ENCODE measurements at regions not wholly inside any gene's neighbourhood (a gene's known extent, or its start where the extent isn't known, plus 50 kb on each side); places are given as distances from the start of the nearest gene placed in this dataset.

DNA sequence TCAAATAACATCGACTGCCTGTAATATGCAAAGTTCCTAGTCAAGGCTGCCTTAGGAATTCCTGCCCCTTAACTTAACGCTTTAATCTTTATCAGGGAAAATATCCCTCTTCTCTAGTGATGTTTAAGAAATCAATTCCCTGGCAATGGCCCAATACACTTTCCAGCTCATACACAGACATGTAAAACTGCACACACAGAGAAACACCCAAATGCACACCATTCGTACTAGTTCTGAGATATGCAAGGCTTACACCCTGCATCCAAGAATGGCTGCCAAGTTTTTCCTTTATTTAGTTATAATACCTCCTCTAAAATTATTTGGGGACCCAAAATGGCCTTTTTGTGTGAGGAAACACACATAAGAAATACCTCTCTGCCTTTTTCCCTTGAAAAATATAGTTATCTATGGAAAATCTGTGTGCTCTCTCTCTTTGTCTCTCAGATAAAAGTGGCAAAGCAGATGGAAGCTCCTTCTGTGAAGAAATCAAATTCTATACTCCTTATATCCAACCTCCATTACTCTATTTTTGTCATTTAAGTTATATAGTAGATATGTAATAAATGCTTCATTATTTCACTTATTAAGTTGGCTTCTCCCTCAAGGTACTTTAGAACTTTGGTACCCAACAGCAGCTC lies 120.0 kb upstream of the MDM1 start:
- no peak for FAIRE-seq

- FAIRE-seq = no peak
Observed at GRCh38 chr12:68453278-68453677, 121.1 kb upstream of the MDM1 start.

GRCh38 chr12:68453876-68454275 lies 121.7 kb upstream of the MDM1 start:
- no peak for FAIRE-seq

DNA sequence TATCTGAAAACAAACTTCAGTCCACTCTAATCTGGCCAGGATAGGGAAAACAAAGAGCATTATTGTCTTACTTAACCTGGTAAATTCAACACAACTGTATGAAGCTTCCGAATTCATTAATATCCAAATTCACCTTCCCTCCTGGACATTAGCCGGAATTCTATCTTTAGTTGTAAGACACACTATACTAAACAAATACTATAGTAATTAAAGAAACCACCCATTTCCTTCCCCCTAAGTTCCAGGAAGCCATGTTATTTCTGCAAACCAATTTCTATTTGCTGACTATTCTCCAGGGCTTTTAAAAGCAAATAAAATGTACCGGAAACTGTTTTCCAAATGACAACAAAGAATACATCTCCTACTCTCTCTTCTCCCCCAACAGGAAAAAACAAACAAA lies 122.7 kb upstream of the MDM1 start:
- FAIRE-seq = no peak

- FAIRE-seq = no peak
Observed at GRCh38 chr12:68455691-68456345, 123.7 kb upstream of the MDM1 start.

GRCh38 chr12:68458866-68459265 lies 126.7 kb upstream of the MDM1 start:
- no peak for FAIRE-seq

DNA sequence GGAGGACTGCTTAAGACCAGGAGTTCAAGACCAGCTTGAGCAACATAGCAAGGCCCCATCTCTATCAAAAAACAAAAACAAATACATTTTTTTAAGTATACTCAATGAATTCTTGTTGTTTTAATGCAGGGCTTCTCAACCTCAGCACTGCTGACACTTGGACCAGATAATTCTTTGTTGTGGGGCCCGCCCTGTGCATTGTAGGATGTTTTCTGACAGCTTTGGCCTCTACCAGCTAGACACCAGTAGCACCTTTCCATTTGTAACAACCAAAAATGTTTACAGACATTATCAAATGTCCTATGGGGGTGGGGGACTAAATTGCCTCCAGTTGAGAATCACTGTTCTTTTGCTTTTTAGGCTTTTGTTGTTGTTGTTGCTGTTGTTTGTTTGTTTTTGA lies 128.1 kb upstream of the MDM1 start:
- FAIRE-seq = no peak

DNA sequence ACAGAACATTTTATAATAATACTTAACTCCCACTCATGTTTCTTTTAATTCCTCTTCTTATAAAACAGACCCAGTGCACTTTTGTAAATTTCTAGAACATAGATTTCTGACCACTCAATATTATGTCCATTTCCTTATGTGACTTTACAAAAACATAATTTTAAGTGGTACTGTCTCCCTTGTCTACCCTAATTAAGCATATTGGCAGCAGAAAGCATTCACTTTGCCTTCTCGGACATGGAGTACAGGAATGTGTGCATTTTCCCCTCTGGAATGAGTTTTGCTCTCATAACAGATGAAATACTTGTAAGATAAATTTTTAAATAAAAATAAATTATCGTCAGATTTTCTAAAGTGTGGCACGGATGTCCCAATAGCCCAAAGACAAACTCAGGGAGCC lies 129.5 kb upstream of the MDM1 start:
- no peak for FAIRE-seq

DNA sequence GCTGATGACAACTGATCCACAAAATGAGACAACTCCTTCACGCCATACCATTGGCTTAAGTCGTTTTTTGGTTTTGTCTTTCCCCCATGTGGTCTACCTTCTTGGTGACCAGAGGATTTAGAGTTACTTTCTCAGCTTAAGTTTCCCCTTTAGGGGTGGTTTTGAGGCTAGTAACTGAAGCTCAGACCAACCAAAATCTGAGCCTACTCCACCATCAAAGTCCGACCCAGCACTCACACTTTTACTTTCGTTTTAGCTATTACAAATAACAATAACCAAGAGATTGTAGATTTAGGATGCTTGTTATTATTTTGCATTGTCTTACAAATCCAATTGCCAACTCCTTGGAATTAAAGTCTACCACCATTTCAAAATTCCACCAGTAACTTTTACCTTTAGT lies 130.6 kb upstream of the MDM1 start:
- no peak for FAIRE-seq

DNA sequence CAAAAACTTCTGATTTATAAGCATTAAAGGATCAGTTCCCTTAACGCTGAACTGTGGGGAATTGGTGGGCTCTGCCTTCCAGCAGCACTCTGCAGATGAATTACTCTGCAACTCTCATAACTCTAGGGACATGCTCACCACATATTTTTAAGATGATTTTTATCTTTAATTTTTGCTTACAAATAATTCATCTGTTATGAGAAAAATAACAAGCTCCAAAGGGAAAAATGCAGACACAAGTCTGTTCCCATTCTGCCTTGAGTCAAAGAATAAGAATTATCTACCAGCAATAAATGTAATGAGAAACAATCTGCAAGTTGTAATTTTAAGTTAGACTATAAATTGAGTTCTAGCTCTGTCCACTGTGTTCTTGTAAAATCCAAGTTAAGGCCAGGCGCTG lies 133.1 kb upstream of the MDM1 start:
- FAIRE-seq = no peak

DNA sequence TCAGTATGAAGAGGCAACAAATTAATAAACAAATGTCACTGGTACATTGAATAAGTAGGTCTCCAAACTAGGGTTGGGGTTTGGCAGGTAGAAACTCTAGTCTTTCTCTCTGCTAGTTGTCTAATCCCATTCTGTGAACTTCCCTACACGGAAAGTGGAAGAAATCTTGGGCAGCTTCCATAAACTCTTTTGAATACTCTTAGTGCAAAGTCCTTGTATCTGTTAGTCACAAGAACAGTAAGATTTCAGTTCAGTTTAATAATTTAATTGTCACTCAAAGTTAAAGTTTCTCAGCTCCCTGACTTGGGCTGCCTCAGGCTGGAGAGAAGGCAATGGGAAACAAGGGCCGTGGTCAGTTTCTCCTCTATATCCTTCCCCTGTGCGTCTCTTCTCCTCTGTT lies 135.4 kb upstream of the MDM1 start:
- FAIRE-seq = no peak

- FAIRE-seq = no peak
Observed at GRCh38 chr12:68468036-68468435, 135.9 kb upstream of the MDM1 start.

DNA sequence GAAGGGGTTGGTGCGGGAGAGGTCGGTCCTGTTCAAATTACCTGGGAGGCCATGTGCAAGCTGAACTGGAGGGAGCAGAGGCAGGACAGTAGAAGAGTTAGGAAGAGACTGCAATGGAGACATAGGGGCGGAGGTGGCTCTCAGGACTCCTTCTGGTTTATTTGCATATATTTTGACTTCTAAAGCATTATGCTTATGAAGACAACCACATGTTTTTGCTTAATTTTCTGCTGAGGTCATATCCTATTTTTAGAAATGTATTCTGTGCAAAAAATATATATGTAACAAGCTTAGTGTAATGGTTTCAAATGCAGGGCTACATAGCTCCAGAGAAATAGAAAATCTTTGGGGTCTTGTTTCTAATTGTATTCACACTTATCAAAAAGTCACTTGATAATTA lies 137.0 kb upstream of the MDM1 start:
- no peak for FAIRE-seq

DNA sequence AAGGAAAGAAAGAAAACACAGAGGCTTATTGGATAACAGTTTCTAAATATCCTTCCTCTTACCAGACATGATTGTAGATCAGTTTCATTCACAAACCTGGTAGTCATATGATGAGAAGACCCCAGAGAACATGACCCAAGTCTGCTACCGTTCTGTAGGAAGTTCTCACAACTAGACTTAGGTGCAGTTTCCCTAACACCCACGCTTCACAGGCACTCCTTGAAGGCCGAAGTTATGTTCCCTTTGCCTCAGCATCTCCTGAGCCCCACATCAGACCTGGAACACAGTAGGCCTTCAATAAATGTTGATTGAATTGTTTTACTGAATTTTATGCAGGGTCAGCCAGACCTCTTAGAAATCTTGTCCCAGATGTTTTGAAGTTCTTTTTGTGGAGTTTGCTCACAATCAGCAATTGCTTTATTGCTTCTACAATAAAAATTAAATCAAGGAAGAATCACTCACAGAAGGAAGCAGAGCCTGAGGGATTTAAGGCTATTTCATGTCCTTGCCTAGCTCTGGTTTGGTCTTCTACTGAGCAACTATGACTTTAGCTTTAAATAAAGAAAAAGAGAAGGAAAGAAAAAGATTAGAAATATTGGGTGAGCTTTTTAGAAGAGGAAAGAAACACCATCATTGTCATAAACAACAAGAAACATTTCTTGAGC lies 138.6 kb upstream of the MDM1 start:
- no peak for FAIRE-seq

- no peak for FAIRE-seq
Observed at GRCh38 chr12:68474467-68475204, 136.1 kb upstream of the RAP1B start.

DNA sequence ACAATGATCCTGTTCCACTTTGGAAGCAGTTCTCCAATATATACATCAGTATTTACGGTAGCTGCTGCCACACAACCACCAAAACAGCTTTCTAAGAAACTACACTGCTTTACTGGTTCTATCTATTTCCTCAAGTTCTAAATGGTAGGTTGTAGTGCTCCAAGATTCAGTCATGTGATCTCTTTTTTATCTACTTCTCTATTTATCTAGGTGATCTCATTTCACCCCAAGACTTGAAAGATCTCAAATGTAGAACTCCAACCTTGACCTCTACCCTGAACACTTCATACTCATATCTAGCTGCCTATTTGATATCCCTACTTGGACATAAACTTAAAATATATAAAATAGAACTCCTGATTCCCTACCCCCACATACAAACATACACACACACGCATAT lies 133.9 kb upstream of the RAP1B start:
- FAIRE-seq = no peak

- FAIRE-seq = no peak
Observed at GRCh38 chr12:68477261-68477772, 133.4 kb upstream of the RAP1B start.

DNA sequence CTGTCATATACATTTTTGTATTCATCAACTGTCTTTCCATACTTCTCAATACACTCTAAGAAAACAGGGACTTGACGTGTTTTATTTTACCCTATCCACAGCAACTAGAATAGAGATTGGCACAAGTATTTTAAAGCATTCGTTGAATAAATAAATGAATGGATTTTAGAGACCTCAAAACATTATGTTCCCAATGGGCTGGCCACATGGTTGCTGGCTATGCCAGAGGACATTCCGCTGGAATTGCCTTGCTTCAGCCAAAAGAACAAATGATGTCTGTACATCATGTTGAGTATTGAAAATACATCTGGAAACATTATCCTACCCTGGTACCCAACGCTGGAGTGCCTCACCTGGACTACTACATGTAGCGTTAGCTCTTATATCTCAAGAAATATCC lies 132.8 kb upstream of the RAP1B start:
- no peak for FAIRE-seq

GRCh38 chr12:68478516-68479260 lies 132.0 kb upstream of the RAP1B start:
- no peak for FAIRE-seq

- no peak for FAIRE-seq
Observed at GRCh38 chr12:68479261-68479895, 131.3 kb upstream of the RAP1B start.

- FAIRE-seq = no peak
Observed at GRCh38 chr12:68479896-68480291, 130.8 kb upstream of the RAP1B start.

GRCh38 chr12:68480526-68480925 lies 130.2 kb upstream of the RAP1B start:
- FAIRE-seq = no peak
